ENCODE measurements at regions not wholly inside any gene's neighbourhood (a gene's known extent, or its start where the extent isn't known, plus 50 kb on each side); places are given as distances from the start of the nearest gene placed in this dataset.

DNA sequence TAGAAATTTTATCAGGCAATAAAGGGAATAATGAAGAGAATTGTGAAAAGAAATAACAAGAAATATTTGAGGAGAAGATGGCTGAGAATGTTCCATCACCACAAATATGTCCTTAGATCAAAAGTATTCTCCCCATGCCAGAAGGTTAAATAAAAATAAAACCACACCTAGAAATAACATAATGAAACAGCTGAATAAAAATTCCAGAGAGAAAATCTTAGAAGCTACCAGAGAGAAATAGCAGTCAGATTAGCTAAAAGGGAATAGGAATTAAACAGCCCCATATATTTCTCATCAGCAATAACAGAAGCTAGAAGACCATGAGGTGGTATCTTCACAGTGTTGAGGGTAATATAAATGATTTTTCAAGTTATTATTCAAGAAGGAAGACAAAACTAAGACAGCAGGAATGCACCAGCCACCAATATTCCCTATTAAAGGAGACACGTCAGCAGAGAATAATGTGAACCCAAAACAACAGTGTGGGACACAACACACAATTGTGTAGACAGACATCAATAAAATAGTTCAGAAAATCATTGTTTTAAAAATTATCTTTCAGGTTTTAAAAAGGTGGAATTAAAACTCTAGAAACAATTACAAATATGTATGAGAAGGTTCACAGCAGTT, 82.0 kb upstream of the NEDD4L start:
- no peaks in the 10 kb centered on the region for H3K27me3 ChIP-seq (ENCODE audit: control insufficient read depth, extremely low read depth, insufficient read depth, low read length)
- H3K79me2 ChIP-seq (ENCODE audit: control insufficient read depth, insufficient read depth, low read length) = no peaks in the 10 kb centered on the region
- no peak for TF ChIP-seq EZH2 (IDR thresholded peaks at IDR 0.05; ENCODE audit: low read length)
- TF ChIP-seq, protein P1, sequence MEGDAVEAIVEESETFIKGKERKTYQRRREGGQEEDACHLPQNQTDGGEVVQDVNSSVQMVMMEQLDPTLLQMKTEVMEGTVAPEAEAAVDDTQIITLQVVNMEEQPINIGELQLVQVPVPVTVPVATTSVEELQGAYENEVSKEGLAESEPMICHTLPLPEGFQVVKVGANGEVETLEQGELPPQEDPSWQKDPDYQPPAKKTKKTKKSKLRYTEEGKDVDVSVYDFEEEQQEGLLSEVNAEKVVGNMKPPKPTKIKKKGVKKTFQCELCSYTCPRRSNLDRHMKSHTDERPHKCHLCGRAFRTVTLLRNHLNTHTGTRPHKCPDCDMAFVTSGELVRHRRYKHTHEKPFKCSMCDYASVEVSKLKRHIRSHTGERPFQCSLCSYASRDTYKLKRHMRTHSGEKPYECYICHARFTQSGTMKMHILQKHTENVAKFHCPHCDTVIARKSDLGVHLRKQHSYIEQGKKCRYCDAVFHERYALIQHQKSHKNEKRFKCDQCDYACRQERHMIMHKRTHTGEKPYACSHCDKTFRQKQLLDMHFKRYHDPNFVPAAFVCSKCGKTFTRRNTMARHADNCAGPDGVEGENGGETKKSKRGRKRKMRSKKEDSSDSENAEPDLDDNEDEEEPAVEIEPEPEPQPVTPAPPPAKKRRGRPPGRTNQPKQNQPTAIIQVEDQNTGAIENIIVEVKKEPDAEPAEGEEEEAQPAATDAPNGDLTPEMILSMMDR (optimal IDR thresholded peaks at IDR 0.05 in 1 of 3, IDR thresholded peaks at IDR 0.05 in 1 of 3, conservative IDR thresholded peaks at IDR 0.05 in 1 of 3; ENCODE audit: extremely low read depth in 1 of 3, insufficient read depth in 2 of 3, low read length in 3 of 3) = no peak
- no peaks in the 10 kb centered on the region for H3K4me1 ChIP-seq (ENCODE audit: control insufficient read depth, extremely low read depth, insufficient read depth, low read length)
- H3K27ac ChIP-seq (ENCODE audit: control insufficient read depth, insufficient read depth, low read length) = no peak overlapping the region
- DNase-seq (ENCODE audit: low read depth, low spot score) (no peak), FAIRE-seq (no peak)
- H3K4me2 ChIP-seq (ENCODE audit: control insufficient read depth, extremely low read depth, insufficient read depth, low read depth, low read length) = no peak overlapping the region
- no peaks in the 10 kb centered on the region for H3K36me3 ChIP-seq (ENCODE audit: control insufficient read depth in 2 of 2, extremely low read depth in 1 of 2, insufficient read depth in 2 of 2, low read length in 2 of 2)
- no peaks in the 10 kb centered on the region for H3K9me3 ChIP-seq (ENCODE audit: control insufficient read depth, low read depth, low read length)
- dilution Hi-C loops (cut with MboI; ENCODE audit: extremely low pct_ligation_motif_present, low sequenced_read_pairs) = no loop called here
- no peak overlapping the region for H3K9ac ChIP-seq (ENCODE audit: control insufficient read depth, extremely low read depth, insufficient read depth, low read length)
- no peak overlapping the region for H2AFZ ChIP-seq (ENCODE audit: control insufficient read depth, low read length)
- no peak overlapping the region for H3K4me3 ChIP-seq (ENCODE audit: control insufficient read depth in 2 of 3, extremely low read depth in 1 of 3, insufficient read depth in 2 of 3, low read depth in 1 of 3, low read length in 3 of 3)
- no peaks in the 10 kb centered on the region for H4K20me1 ChIP-seq (ENCODE audit: control insufficient read depth, extremely low read depth, insufficient read depth, low read length)
- H3K9me1 ChIP-seq (ENCODE audit: control insufficient read depth, extremely low read depth, insufficient read depth, low read length) = no peaks in the 10 kb centered on the region

GRCh38 chr18:57961411-57961810, 82.6 kb upstream of the NEDD4L start:
- Histone ChIP-seq H3K79me2 (ENCODE audit: control insufficient read depth, insufficient read depth, low read length) (no peaks in the 10 kb centered on the region), H3K4me2 (ENCODE audit: control insufficient read depth, extremely low read depth, insufficient read depth, low read depth, low read length) (no peak overlapping the region), H3K36me3 (ENCODE audit: control insufficient read depth in 2 of 2, extremely low read depth in 1 of 2, insufficient read depth in 2 of 2, low read length in 2 of 2) (no peaks in the 10 kb centered on the region), H3K27ac (ENCODE audit: control insufficient read depth, insufficient read depth, low read length) (no peak overlapping the region), H3K9me1 (ENCODE audit: control insufficient read depth, extremely low read depth, insufficient read depth, low read length) (no peaks in the 10 kb centered on the region), H3K9ac (ENCODE audit: control insufficient read depth, extremely low read depth, insufficient read depth, low read length) (no peak overlapping the region), H4K20me1 (ENCODE audit: control insufficient read depth, extremely low read depth, insufficient read depth, low read length) (no peaks in the 10 kb centered on the region), H2AFZ (ENCODE audit: control insufficient read depth, low read length) (no peak overlapping the region), H3K27me3 (ENCODE audit: control insufficient read depth, extremely low read depth, insufficient read depth, low read length) (no peaks in the 10 kb centered on the region), H3K4me1 (ENCODE audit: control insufficient read depth, extremely low read depth, insufficient read depth, low read length) (no peaks in the 10 kb centered on the region), H3K9me3 (ENCODE audit: control insufficient read depth, low read depth, low read length) (no peaks in the 10 kb centered on the region), H3K4me3 (ENCODE audit: control insufficient read depth in 2 of 3, extremely low read depth in 1 of 3, insufficient read depth in 2 of 3, low read depth in 1 of 3, low read length in 3 of 3) (no peak overlapping the region)
- DNase-seq (ENCODE audit: low read depth, low spot score) = no peak
- dilution Hi-C loops (cut with MboI; ENCODE audit: extremely low pct_ligation_motif_present, low sequenced_read_pairs) = no loop called here
- no peak for TF ChIP-seq EZH2 (IDR thresholded peaks at IDR 0.05; ENCODE audit: low read length)
- TF ChIP-seq, protein P1 (optimal IDR thresholded peaks at IDR 0.05 in 1 of 3, IDR thresholded peaks at IDR 0.05 in 1 of 3, conservative IDR thresholded peaks at IDR 0.05 in 1 of 3; ENCODE audit: extremely low read depth in 1 of 3, insufficient read depth in 2 of 3, low read length in 3 of 3) = no peak
- FAIRE-seq = no peak

Data from keratinocyte (primary cell).